ENCODE measurements at regions not wholly inside any gene's neighbourhood (a gene's known extent, or its start where the extent isn't known, plus 50 kb on each side); places are given as distances from the start of the nearest gene placed in this dataset.

GRCh38 chr5:106860398-106861044 is 810.2 kb downstream of the EFNA5 start:
- Histone ChIP-seq H3K4me2 (ENCODE audit: low read length) (no peak overlapping the region), H4K20me1 (ENCODE audit: insufficient read depth) (no peaks in the 10 kb centered on the region), H3K36me3 (ENCODE audit: control insufficient read depth in 1 of 2, insufficient read depth in 2 of 2, low read length in 2 of 2) (no peaks in the 10 kb centered on the region), H2AFZ (ENCODE audit: low read depth, low read length, poor library complexity, severe bottlenecking) (no peak overlapping the region), H3K4me1 (ENCODE audit: control insufficient read depth in 1 of 2, insufficient read depth in 2 of 2, low read length in 2 of 2) (no peaks in the 10 kb centered on the region), H3K27ac (ENCODE audit: low read depth, low read length) (no peak overlapping the region), H3K9me3 (ENCODE audit: control insufficient read depth in 1 of 2, insufficient read depth in 1 of 2, low read depth in 1 of 2, low read length in 2 of 2) (no peaks in the 10 kb centered on the region), H3K9me2 (ENCODE audit: insufficient read depth) (no peaks in the 10 kb centered on the region), H3K4me3 (replicated peaks in 1 of 2; ENCODE audit: low read depth in 1 of 2, low read length in 2 of 2) (no peak overlapping the region), H3K9ac (ENCODE audit: low read length) (no peak overlapping the region), H3K27me3 (ENCODE audit: insufficient read depth, low read length) (no peaks in the 10 kb centered on the region), H3K79me2 (ENCODE audit: insufficient read depth, low read length) (no peaks in the 10 kb centered on the region)
- ChIA-PET POLR2A (no interaction called here), RAD21 (ENCODE audit: low non-redundant PET in 1 of 2, low total read pairs in 2 of 2, uncharacterized antibody in 2 of 2, unreplicated experiment in 2 of 2) (no interaction called here), CTCF (no interaction called here)
- no peak for DNase-seq (ENCODE audit: low read depth, low spot score)
- TF ChIP-seq RAD21 (IDR thresholded peaks at IDR 0.05; ENCODE audit: low read depth) (no peak), CTCF (IDR thresholded peaks at IDR 0.05 in 2 of 3, conservative IDR thresholded peaks at IDR 0.05 in 1 of 3; ENCODE audit: borderline replicate concordance in 1 of 3, insufficient read depth in 1 of 3, low read depth in 2 of 3, low read length in 2 of 3) (no peak), ZNF274 (IDR thresholded peaks at IDR 0.05; ENCODE audit: low read depth, low read length) (no peak), SRF (IDR thresholded peaks at IDR 0.05; ENCODE audit: low read depth) (no peak), EZH2phosphoT487 (IDR thresholded peaks at IDR 0.05; ENCODE audit: borderline replicate concordance) (no peak), JUND (IDR thresholded peaks at IDR 0.05) (no peak), ZBTB33 (IDR thresholded peaks at IDR 0.05; ENCODE audit: extremely low read depth, insufficient replicate concordance, low read length) (no peak), ATF3 (IDR thresholded peaks at IDR 0.05) (no peak), SP1 (IDR thresholded peaks at IDR 0.05; ENCODE audit: low read depth) (no peak), SIN3A (IDR thresholded peaks at IDR 0.05; ENCODE audit: low read depth) (no peak), EZH2 (IDR thresholded peaks at IDR 0.05) (no peak), FOSL1 (IDR thresholded peaks at IDR 0.05; ENCODE audit: low read depth) (no peak), TCF7L2 (IDR thresholded peaks at IDR 0.05; ENCODE audit: borderline replicate concordance, extremely low read depth, insufficient read depth, insufficient read length) (no peak), MAX (IDR thresholded peaks at IDR 0.05) (no peak), EGR1 (IDR thresholded peaks at IDR 0.05; ENCODE audit: low read depth) (no peak)
- no TSS peak for BruUV-seq (replicated peaks)
- intact Hi-C loops (cut with micrococcal nuclease): no loop called here
- no peak for ATAC-seq

All from HCT116 (cell line).